Astrocyte of the cerebellum (primary cell): ENCODE measurements at regions not wholly inside any gene's neighbourhood (a gene's known extent, or its start where the extent isn't known, plus 50 kb on each side); places are given as distances from the start of the nearest gene placed in this dataset.
"Not testable (repeated sequence)": the region's sequence is repeated elsewhere in the genome, so short reads cannot be mapped to it uniquely, and the experiment has no call there.

Experiments
- DNase-seq: peaks from one replicate; pipeline ENCODE4 v3.0.0-alpha.2; 2011; ENCODE audit warnings: low read depth
- H3K4me3 ChIP-seq: 2 replicates; pipeline ENCODE4 v1.5.1; 2011; ENCODE audit warnings: mild to moderate bottlenecking, low read depth, low read length, moderate library complexity
- CTCF ChIP-seq: IDR thresholded peaks from 2 replicates; pipeline ENCODE4 v1.5.1; 2012; ENCODE audit warnings: low read length, low read depth, moderate library complexity, mild to moderate bottlenecking; ENCODE audit errors: missing control alignments
- in situ Hi-C: cut with HindIII; loops from 2 replicates; pipeline ENCODE4 v1.10.0; 2017; ENCODE audit warnings: low sequenced_read_pairs

GRCh38 chr2:212727751-212728150, 189.1 kb upstream of the ERBB4 start:
- H3K4me3 ChIP-seq: no peak overlapping the region
- no peak for DNase-seq
- in situ Hi-C loops: no loop called here
- TF ChIP-seq CTCF: no peak

- in situ Hi-C loops: no loop called here
- no peak for TF ChIP-seq CTCF
- H3K4me3 ChIP-seq: no peak overlapping the region
- no peak for DNase-seq
These were observed 187.8 kb upstream of the ERBB4 start for GRCh38 chr2:212726403-212726802.

- in situ Hi-C loops: no loop called here
- TF ChIP-seq CTCF: no peak
- no peak for DNase-seq
- no peak overlapping the region for H3K4me3 ChIP-seq
These were observed 186.6 kb upstream of the ERBB4 start for GRCh38 chr2:212725180-212725579.

GRCh38 chr2:212723226-212723625, 184.6 kb upstream of the ERBB4 start:
- in situ Hi-C loops: no loop called here
- no peak for TF ChIP-seq CTCF
- peak; percentile 44 for DNase-seq
- H3K4me3 ChIP-seq: no peak overlapping the region

GRCh38 chr2:212722046-212722445, 183.4 kb upstream of the ERBB4 start:
- DNase-seq: no peak
- TF ChIP-seq CTCF: no peak
- H3K4me3 ChIP-seq: no peak overlapping the region
- in situ Hi-C loops: no loop called here

- in situ Hi-C loops: no loop called here
- no peak for DNase-seq
- no peak for TF ChIP-seq CTCF
- H3K4me3 ChIP-seq: no peak overlapping the region
These were observed 182.4 kb upstream of the ERBB4 start for GRCh38 chr2:212721026-212721451.

- H3K4me3 ChIP-seq, in situ Hi-C loops, DNase-seq: not testable (repeated sequence)
These were observed 176.8 kb upstream of the ERBB4 start for GRCh38 chr2:212715411-212715810.
